HepG2 (cell line): ENCODE measurements at regions not wholly inside any gene's neighbourhood (a gene's known extent, or its start where the extent isn't known, plus 50 kb on each side); places are given as distances from the start of the nearest gene placed in this dataset.

Source experiments
- ATF4 ChIP-seq, 2 experiments: fragments of 450-650 bp in 1 of 2; sonication (generic) in 1 of 2; formaldehyde crosslinking; IDR thresholded peaks; 2 replicates each; pipeline versions ENCODE4 v1.5.0 to v1.8.0; 2020 to 2022; ENCODE audit warnings: mild to moderate bottlenecking in 1 of 2, missing genetic modification reagents in 1 of 2
- CBX2 ChIP-seq, 2 experiments: fragments of 200-600 bp in 1 of 2; sonication (generic); formaldehyde crosslinking in 1 of 2; IDR thresholded peaks; 2 replicates each; pipeline versions ENCODE4 v1.7.0 to v1.8.1; 2018 to 2022; ENCODE audit warnings: low read depth in 2 of 2, low read length in 1 of 2, mild to moderate bottlenecking in 1 of 2, missing genetic modification reagents in 1 of 2
- CEBPB ChIP-seq: IDR thresholded peaks from 2 replicates; pipeline ENCODE4 v1.6.1; 2011; ENCODE audit warnings: low read depth, low read length, improper control_type of control experiment, borderline replicate concordance
- FOXK1 ChIP-seq: sonication (generic); formaldehyde crosslinking; IDR thresholded peaks from 2 replicates; pipeline ENCODE4 v1.4.0; 2020; ENCODE audit warnings: low read depth, missing genetic modification reagents, borderline replicate concordance
- GABPB1 ChIP-seq: IDR thresholded peaks from 2 replicates; pipeline ENCODE4 v1.6.1; 2016; ENCODE audit warnings: mild to moderate bottlenecking, missing genetic modification reagents, moderate library complexity, missing compliant biosample characterization
- GMEB2 ChIP-seq: IDR thresholded peaks from 2 replicates; pipeline ENCODE4 v1.6.1; 2016; ENCODE audit warnings: missing biosample characterization, missing genetic modification reagents, low read depth
- MATR3 ChIP-seq: sonication (generic); formaldehyde crosslinking; IDR thresholded peaks from 2 replicates; pipeline ENCODE4 v1.4.0; 2020; ENCODE audit warnings: missing genetic modification reagents
- PREB ChIP-seq: sonication (generic); formaldehyde crosslinking; IDR thresholded peaks from 2 replicates; pipeline ENCODE4 v1.4.0; 2020; ENCODE audit warnings: missing genetic modification reagents
- RERE ChIP-seq: IDR thresholded peaks from 2 replicates; pipeline ENCODE4 v1.6.1; 2016; ENCODE audit warnings: low read depth, missing genetic modification reagents, missing compliant biosample characterization
- SSRP1 ChIP-seq: IDR thresholded peaks from 2 replicates; pipeline ENCODE4 v1.6.1; 2016; ENCODE audit warnings: control low read depth
- SUZ12 ChIP-seq: fragments of 150-350 bp; IDR thresholded peaks from 2 replicates; pipeline ENCODE4 v1.6.1; 2014; ENCODE audit warnings: low read depth, low read length
- XRCC5 ChIP-seq: fragments of 200-400 bp; formaldehyde crosslinking; optimal IDR thresholded peaks from 2 replicates; pipeline ENCODE3; 2017; ENCODE audit warnings: mild to moderate bottlenecking, low read length
- ZBTB1 ChIP-seq: sonication (generic); formaldehyde crosslinking; IDR thresholded peaks from 2 replicates; pipeline ENCODE4 v1.4.0; 2020; ENCODE audit warnings: missing genetic modification reagents, borderline replicate concordance
- ZEB1 ChIP-seq: IDR thresholded peaks from 2 replicates; pipeline ENCODE4 v1.6.1; 2012; ENCODE audit warnings: mild to moderate bottlenecking, low read depth, inconsistent platforms; ENCODE audit not compliant: insufficient replicate concordance
- ZNF337 ChIP-seq: sonication (generic); formaldehyde crosslinking; IDR thresholded peaks from 2 replicates; pipeline ENCODE4 v1.5.1; 2020; ENCODE audit warnings: missing genetic modification reagents, low read depth, mild to moderate bottlenecking, borderline replicate concordance
- ZNF414 ChIP-seq: sonication (generic); formaldehyde crosslinking; IDR thresholded peaks from 2 replicates; pipeline ENCODE4 v1.5.0; 2020; ENCODE audit warnings: missing genetic modification reagents
- ZNF563 ChIP-seq: sonication (generic); formaldehyde crosslinking; IDR thresholded peaks from 2 replicates; pipeline ENCODE4 v1.8.0; 2022; ENCODE audit warnings: mild to moderate bottlenecking, moderate library complexity, missing genetic modification reagents
- ZNF713 ChIP-seq: sonication (generic); formaldehyde crosslinking; IDR thresholded peaks from 2 replicates; pipeline ENCODE4 v1.4.0; 2020; ENCODE audit warnings: mild to moderate bottlenecking, missing genetic modification reagents
- ZNF816 ChIP-seq: sonication (generic); formaldehyde crosslinking; IDR thresholded peaks from 2 replicates; pipeline ENCODE4 v1.8.0; 2022; ENCODE audit warnings: missing genetic modification reagents, mild to moderate bottlenecking, borderline replicate concordance

GRCh38 chr7:131105799-131106680 lies 221.6 kb upstream of the MKLN1 start (continued):
- TF ChIP-seq GMEB2: no peak
- peak; percentile 74 for TF ChIP-seq ZNF414 (CRISPR knock-in tag)
- TF ChIP-seq ZNF713 (CRISPR knock-in tag): no peak
- TF ChIP-seq RERE (CRISPR knock-in tag): no peak
- no peak; the same call in 1 of the 2 replicates for TF ChIP-seq ZNF563 (CRISPR knock-in tag)
- no peak; the same call in 1 of the 2 replicates for TF ChIP-seq ZNF816 (CRISPR knock-in tag)
- no peak for TF ChIP-seq CBX2 (IDR thresholded peaks at IDR 0.05; ENCODE audit: low read depth, low read length)
- TF ChIP-seq CBX2 (CRISPR knock-in tag; IDR thresholded peaks at IDR 0.05; ENCODE audit: low read depth): no peak
- TF ChIP-seq FOXK1 (CRISPR knock-in tag): 0 out of 2 replicates have a peak, but pooled peaks have one; percentile 6
- TF ChIP-seq CEBPB: no peak
- peak; percentile 75; the same call in 1 of the 2 replicates for TF ChIP-seq SSRP1
- TF ChIP-seq MATR3: no peak
- no peak for TF ChIP-seq SUZ12
- peak; percentile 81 for TF ChIP-seq GABPB1 (CRISPR knock-in tag)
- no peak for TF ChIP-seq ZEB1
- TF ChIP-seq ZBTB1: no peak
- TF ChIP-seq ATF4 (CRISPR knock-in tag; IDR thresholded peaks at IDR 0.05): no peak
- no peak for TF ChIP-seq PREB
- peak; percentile 23 for TF ChIP-seq XRCC5
- TF ChIP-seq ZNF337: no peak
